ENCODE measurements at regions not wholly inside any gene's neighbourhood (a gene's known extent, or its start where the extent isn't known, plus 50 kb on each side); places are given as distances from the start of the nearest gene placed in this dataset.

DNA sequence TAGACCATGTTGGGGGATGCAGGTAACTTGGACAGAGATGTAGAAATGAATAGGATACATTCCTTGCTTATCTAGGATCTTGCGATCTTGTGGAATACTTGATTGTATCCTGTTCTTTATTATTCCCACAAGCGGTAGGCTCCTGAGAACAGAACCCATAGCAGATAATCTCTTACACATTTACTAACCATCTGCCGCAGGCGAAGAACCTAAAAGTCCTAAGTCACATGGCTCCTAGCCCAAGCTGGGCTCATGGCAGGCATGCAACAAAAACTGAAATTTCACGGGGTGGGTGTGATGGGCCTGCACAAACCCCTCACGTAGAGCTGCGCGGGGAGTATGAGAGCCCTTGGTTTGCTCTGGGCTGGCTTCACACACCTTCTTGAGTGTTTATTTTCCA is 177.4 kb upstream of the NECTIN1 start:
- no peak for DNase-seq (ENCODE audit: low spot score)

GRCh38 chr11:119905162-119905561 is 176.2 kb upstream of the NECTIN1 start:
- DNase-seq (ENCODE audit: low spot score): no peak

DNA sequence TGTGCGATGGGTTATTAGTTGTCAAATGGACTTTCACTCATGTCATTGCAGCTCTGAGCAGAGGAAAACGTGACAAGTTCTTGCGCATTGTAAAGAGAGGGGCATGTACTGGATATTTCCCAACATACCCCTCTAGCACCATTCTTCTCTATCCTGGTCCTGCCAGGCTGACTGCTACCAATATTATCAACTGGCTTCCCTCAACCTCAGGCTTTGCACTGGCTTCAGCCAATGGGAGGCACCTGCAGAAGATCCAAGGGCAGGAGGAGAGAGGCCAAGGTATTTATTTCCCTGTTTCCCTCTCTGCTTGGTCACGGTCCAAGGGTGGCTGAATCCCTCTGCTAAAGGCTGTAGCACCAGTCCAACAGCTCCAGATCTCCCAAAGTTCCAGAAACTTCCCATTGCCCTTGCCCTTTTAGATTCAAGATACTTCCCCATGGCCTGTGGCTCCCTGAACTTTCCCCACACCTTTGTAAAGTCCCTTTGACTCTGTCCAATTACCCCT is 175.6 kb upstream of the NECTIN1 start:
- DNase-seq (ENCODE audit: low spot score): no peak

- no peak for DNase-seq (ENCODE audit: low spot score)
Observed at GRCh38 chr11:119903821-119904220, 174.8 kb upstream of the NECTIN1 start.

GRCh38 chr11:119903389-119903788 is 174.4 kb upstream of the NECTIN1 start:
- DNase-seq (ENCODE audit: low spot score): no peak

GRCh38 chr11:119902656-119903231 is 173.7 kb upstream of the NECTIN1 start:
- no peak for DNase-seq (ENCODE audit: low spot score)

GRCh38 chr11:119901657-119902577 is 172.9 kb upstream of the NECTIN1 start:
- no peak for DNase-seq (ENCODE audit: low spot score)

GRCh38 chr11:119899997-119900396 is 171.0 kb upstream of the NECTIN1 start:
- no peak for DNase-seq (ENCODE audit: low spot score)

DNA sequence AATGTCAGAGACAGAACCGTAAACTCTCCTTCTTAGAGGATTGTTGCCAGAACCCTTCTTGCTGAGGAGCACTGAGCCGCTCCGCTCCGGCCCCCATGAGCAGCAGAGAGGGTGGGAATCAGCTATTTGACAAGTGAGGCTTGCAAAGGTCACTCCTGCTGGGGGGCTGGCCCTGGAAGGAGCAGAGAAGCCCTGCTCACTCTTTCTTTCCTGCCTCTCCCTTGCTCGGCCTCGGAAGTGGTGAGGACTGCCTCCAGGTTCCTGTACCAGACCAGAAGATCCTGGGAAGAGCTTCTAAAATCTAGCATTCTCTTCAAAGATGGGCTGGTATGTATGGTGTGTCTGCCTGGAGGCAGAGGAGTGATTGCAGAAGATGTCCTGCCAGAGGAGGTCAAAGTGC is 168.6 kb upstream of the NECTIN1 start:
- DNase-seq (ENCODE audit: low spot score): no peak

DNA sequence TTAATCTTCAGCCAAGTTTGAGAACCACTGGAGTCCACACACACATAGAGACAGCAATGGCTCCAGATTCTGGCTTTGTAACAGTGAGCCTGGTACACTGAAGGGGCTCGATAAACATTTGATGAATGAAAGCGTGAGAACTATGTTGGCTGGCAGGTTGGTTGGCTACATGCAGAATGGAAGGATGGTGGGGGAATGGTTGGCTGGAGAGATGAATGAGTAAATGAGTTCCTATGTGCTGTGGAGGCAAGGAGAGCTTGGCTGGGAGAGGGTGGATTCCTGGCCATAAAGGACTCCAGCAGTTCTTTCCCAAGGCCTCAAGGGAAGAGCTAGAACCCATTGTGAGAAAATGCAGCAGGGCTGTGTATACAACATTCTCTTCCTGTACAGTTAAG is 168.0 kb upstream of the NECTIN1 start:
- no peak for DNase-seq (ENCODE audit: low spot score)

DNA sequence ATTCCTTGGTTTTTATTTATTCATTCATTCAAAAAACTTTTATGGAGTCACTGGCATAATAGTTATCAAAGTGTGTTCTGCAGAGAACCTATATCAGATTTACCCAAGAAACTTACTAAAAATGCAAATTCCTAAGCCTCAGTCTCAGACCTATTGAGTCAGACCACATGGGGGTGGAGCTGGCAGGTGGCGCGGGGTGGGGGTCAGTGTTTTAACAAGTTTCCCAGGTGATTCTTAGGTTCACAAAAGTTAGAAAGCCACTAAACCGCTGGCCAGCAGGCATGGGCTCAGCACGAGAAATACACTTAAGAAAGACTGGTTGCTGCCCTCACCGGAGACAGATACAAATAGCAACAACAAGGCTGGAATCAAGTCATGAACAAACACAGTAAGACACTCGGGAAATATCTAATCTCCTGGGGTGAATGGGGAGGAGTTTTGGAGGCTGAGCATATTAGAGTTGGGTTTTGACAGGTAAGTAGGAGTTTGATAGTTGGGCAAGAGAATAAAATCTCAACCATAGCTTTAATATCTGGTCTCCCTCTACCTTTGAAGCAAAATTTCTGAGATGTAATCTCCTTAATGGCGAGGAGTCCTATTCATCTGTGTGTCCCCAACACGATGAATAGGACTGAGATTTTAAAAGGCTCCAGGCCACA is 167.5 kb upstream of the NECTIN1 start:
- no peak for DNase-seq (ENCODE audit: low spot score)

- no peak for DNase-seq (ENCODE audit: low spot score)
Observed at GRCh38 chr11:119895981-119896380, 167.0 kb upstream of the NECTIN1 start.

DNA sequence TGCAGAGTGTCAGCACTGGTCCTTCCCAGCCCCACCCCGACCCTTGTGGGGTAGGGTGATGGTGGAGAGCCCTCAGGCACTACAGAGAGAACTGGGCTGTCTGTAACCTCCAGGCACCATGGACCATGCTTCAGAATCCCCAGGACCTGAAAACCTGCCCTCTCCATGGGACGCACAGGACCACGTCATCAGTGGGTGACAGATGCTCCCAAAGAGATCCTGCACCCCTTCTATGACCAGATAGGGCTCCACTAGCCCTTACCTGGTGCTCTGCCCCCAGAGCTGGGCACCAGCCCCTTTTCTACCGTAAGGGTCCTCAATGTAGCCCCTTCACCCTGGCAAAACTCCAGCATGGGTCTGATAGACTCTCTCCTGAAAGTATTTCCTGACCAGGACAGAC is 165.9 kb upstream of the NECTIN1 start:
- no peak for DNase-seq (ENCODE audit: low spot score)

GRCh38 chr11:119892311-119892808 is 163.4 kb upstream of the NECTIN1 start:
- no peak for DNase-seq (ENCODE audit: low spot score)

GRCh38 chr11:119891055-119891768 is 162.2 kb upstream of the NECTIN1 start:
- no peak for DNase-seq (ENCODE audit: low spot score)

DNA sequence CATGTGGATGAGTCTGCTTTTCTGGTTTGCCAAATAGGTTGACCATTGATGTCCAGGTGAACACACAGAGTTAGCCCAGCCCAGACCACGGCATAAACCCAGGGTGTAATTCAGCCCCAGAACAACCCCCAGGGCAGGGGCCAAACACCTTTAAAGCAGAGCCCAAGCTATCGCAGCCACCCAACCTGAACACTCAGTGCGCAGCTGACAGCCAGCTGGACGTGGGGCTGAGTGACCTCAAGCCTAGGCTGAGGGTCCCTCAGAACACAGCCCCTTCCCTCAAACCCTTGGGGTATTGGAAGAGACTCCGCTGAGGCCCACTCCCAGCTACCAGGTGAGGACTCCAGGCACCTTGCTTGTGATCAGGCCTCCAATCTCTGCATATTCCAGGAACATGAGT is 161.5 kb upstream of the NECTIN1 start:
- no peak for DNase-seq (ENCODE audit: low spot score)

GRCh38 chr11:119889728-119890280 is 160.8 kb upstream of the NECTIN1 start:
- DNase-seq (ENCODE audit: low spot score): no peak

DNA sequence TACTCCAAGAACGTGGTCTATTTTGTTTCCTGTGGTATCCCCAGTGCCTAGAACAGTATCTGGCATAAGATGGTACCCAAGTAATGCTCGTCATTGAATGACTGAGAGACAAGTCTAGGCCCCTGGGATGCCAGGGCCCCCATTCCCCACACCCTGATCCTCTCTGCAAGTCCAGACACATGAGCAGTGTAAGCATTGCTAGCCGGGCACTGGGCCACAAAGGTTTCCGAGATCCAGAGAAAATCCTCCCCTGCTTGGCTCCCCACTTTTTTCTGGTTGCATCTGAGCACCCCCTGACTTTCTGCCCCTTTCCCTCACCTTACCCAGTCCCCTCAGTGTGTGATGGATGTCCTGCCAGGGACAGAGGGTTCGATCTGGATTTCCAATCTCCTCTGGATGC is 160.1 kb upstream of the NECTIN1 start:
- no peak for DNase-seq (ENCODE audit: low spot score)

- no peak for DNase-seq (ENCODE audit: low spot score)
Observed at GRCh38 chr11:119888119-119888518, 159.1 kb upstream of the NECTIN1 start.

DNA sequence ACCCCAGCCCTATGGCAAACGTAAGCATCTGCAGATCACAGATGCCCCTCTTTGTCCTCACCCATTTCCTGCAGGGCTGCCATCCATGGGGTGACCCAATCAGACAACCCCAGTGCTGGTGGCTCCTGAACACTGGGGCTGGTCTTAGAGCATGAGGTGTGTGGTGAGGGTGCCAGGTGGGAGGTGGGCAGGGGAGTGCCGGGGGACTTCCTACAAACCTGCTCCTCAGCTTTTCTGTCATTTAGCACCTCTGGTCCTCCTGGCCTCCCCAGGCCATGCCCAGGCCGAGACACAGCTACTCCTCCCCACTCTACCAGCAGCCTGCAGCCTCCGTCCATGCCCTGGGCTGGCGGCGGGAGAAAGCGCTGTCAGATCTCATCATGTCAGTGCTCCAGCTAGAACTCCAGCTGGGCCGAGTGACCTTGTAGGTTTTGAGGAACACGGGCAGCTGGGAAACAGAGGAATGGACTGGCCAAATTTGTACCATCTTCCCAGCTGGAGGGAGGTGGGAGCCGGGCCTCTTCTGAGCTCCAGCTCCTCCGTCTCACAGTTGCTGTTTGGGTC is 157.7 kb upstream of the NECTIN1 start:
- DNase-seq (ENCODE audit: low spot score): no peak

DNA sequence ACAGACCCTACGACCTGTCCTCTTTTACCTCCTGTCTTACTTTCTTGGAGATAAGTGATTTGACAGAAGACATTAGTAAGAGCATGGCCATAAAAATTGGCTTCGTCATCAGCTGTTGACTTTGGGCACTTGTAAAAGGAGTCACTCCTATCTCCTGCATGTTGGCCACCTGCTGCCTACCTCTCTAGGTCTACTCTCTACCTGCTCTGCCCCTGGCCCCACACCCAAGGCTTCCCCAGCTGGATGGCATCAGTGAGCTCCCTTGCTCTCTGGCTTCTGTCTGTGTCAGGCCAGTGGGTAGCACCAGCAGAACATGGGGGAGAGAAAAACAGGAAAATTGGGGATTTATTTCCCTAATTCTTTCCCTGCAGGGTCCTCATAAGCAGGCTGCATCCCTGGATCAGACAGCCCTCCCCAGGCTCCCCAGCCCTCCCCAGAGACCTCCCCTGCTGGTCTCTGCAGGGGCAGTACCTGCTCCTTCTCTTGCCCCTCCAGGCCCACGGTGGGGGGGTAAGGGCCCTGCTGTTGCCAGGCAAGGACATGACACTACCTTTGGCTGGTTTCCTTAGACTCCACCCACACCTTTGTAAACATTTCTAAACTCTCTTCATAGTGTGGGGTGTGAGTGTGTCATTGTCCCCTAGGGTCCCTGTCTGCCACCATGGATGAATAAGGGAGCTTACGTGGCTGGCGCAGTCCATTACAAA is 157.0 kb upstream of the NECTIN1 start:
- no peak for DNase-seq (ENCODE audit: low spot score)
